GM12873 (cell line): ENCODE measurements at regions not wholly inside any gene's neighbourhood (a gene's known extent, or its start where the extent isn't known, plus 50 kb on each side); places are given as distances from the start of the nearest gene placed in this dataset.

Experiments used
- CTCF ChIP-seq: IDR thresholded peaks from 2 replicates; pipeline ENCODE4 v1.5.1; 2012; ENCODE audit warnings: low read depth, mild to moderate bottlenecking, moderate library complexity, low read length, control low read depth; ENCODE audit not compliant: insufficient read depth; ENCODE audit errors: missing control alignments

GRCh38 chr5:24331531-24331930 is 313.2 kb downstream of the CDH10 start:
- TF ChIP-seq CTCF = no peak

- TF ChIP-seq CTCF = no peak
Measured at GRCh38 chr5:24347158-24347557, 297.6 kb downstream of the CDH10 start.

GRCh38 chr5:24351285-24351684 is 293.5 kb downstream of the CDH10 start:
- TF ChIP-seq CTCF = no peak

- TF ChIP-seq CTCF = no peak
Measured at GRCh38 chr5:24353016-24353415, 291.8 kb downstream of the CDH10 start.

GRCh38 chr5:24353611-24354010 is 291.2 kb downstream of the CDH10 start:
- no peak for TF ChIP-seq CTCF

GRCh38 chr5:24363789-24364481 is 280.8 kb downstream of the CDH10 start:
- TF ChIP-seq CTCF = no peak

- no peak for TF ChIP-seq CTCF
Measured at GRCh38 chr5:24364711-24365110, 280.1 kb downstream of the CDH10 start.

- TF ChIP-seq CTCF = no peak
Measured at GRCh38 chr5:24365406-24365805, 279.4 kb downstream of the CDH10 start.
